HepG2 (cell line): ENCODE measurements at regions not wholly inside any gene's neighbourhood (a gene's known extent, or its start where the extent isn't known, plus 50 kb on each side); places are given as distances from the start of the nearest gene placed in this dataset.

Experiments used
- ATAC-seq: fragments of 200-7000 bp; cut with Tn5 transposase; 3 replicates; pipeline ENCODE4 v1.9.1; 2020; ENCODE audit warnings: mild to moderate bottlenecking, moderate library complexity
- BruUV-seq: library from RNA; stranded (reverse); fragments of 400-500 nt; replicated peaks from 2 replicates; lab custom pipeline; 2021; lab: Mats Ljungman, UMichigan
- CTCF ChIA-PET: fragments of 300-600 bp; formaldehyde crosslinking; extraction: SDS; loops from one replicate; lab custom pipeline; 2021; ENCODE audit warnings: low total read pairs, inconsistent platforms, low intra/inter-chr PET ratio; lab: Yijun Ruan, JAX
- POLR2A ChIA-PET: fragments of 350-600 bp; sonication (Branson Sonifier 250); formaldehyde crosslinking; loops from one replicate; lab custom pipeline; 2020; ENCODE audit warnings: antibody characterized with exemption, inconsistent platforms; lab: Yijun Ruan, JAX
- DNase-seq: peaks from one replicate; pipeline ENCODE4 v3.0.0-alpha.2; 2015; ENCODE audit warnings: low spot score
- FAIRE-seq: peaks from 3 replicates; lab custom pipeline; 2011; peaks lifted over from hg19 to GRCh38; lab: Jason Lieb, UNC
- H2AFZ ChIP-seq: one replicate; pipeline ENCODE4 v1.6.1; 2011; ENCODE audit warnings: low read length, inconsistent platforms
- H3K27ac ChIP-seq: fragments of 300-600 bp; 3 replicates; pipeline ENCODE4 v1.8.0; 2011; ENCODE audit warnings: mixed run types, mild to moderate bottlenecking, mixed read lengths, low read length, inconsistent platforms; ENCODE audit not compliant: insufficient read depth; ENCODE audit errors: extremely low read length
- H3K27me3 ChIP-seq, 2 experiments: fragments of 200-600 bp in 1 of 2; 2 replicates in 1 of 2; 3 replicates in 1 of 2; pipeline versions ENCODE4 v1.6.0 to v1.8.0; 2011; ENCODE audit warnings: low read length in 2 of 2, mild to moderate bottlenecking in 2 of 2, moderate library complexity in 2 of 2, inconsistent platforms in 1 of 2; ENCODE audit not compliant: insufficient read depth in 2 of 2, control insufficient read depth in 1 of 2
- H3K36me3 ChIP-seq, 2 experiments: fragments of 200-600 bp in 1 of 2; replicated peaks in 1 of 2; 2 replicates in 1 of 2; 3 replicates in 1 of 2; pipeline versions ENCODE4 v1.5.1 to v1.8.0; 2011; ENCODE audit warnings: low read length in 2 of 2, inconsistent platforms in 1 of 2; ENCODE audit not compliant: insufficient read depth in 2 of 2, control insufficient read depth in 1 of 2
- H3K4me1 ChIP-seq: 2 replicates; pipeline ENCODE4 v1.5.1; 2012; ENCODE audit warnings: low read length, inconsistent platforms; ENCODE audit not compliant: insufficient read depth
- H3K4me2 ChIP-seq: 2 replicates; pipeline ENCODE4 v1.6.0; 2011; ENCODE audit warnings: low read depth, low read length, inconsistent platforms
- H3K4me3 ChIP-seq, 3 experiments: fragments of 200-600 bp in 1 of 3; sonication (generic), shearing (Covaris generic) in 1 of 3; replicated peaks in 1 of 3; 2 replicates each; pipeline ENCODE4 v1.5.1; 2011 to 2016; ENCODE audit warnings: low read length in 3 of 3, inconsistent platforms in 2 of 3, low read depth in 2 of 3, mild to moderate bottlenecking in 2 of 3, control low read depth in 1 of 3, mixed read lengths in 1 of 3; ENCODE audit not compliant: insufficient read depth in 1 of 3
- H3K79me2 ChIP-seq: one replicate; pipeline ENCODE4 v1.6.1; 2011; ENCODE audit warnings: low read length, inconsistent platforms; ENCODE audit not compliant: insufficient read depth
- H3K9ac ChIP-seq: 2 replicates; pipeline ENCODE4 v1.6.0; 2011; ENCODE audit warnings: mild to moderate bottlenecking, low read depth, low read length, inconsistent platforms; ENCODE audit not compliant: insufficient read depth
- H3K9me3 ChIP-seq: 2 replicates; pipeline ENCODE4 v1.5.1; 2012; ENCODE audit warnings: mild to moderate bottlenecking, low read length
- H4K20me1 ChIP-seq: 2 replicates; pipeline ENCODE4 v1.6.0; 2011; ENCODE audit warnings: inconsistent platforms, mild to moderate bottlenecking, low read length, moderate library complexity; ENCODE audit not compliant: insufficient read depth
- CREB1 ChIP-seq, 2 experiments: fragments of 450-650 bp in 1 of 2; IDR thresholded peaks; 2 replicates each; pipeline ENCODE4 v1.6.1; 2016 to 2017; ENCODE audit warnings: control low read depth in 1 of 2, mild to moderate bottlenecking in 1 of 2, missing compliant biosample characterization in 1 of 2, missing genetic modification characterization in 1 of 2
- GLI4 ChIP-seq: sonication (generic); formaldehyde crosslinking; IDR thresholded peaks from 2 replicates; pipeline ENCODE4 v1.5.1; 2020; ENCODE audit warnings: missing genetic modification reagents, mild to moderate bottlenecking, moderate library complexity, borderline replicate concordance
- JUNB ChIP-seq: sonication (generic); formaldehyde crosslinking; IDR thresholded peaks from 2 replicates; pipeline ENCODE4 v1.8.0; 2022; ENCODE audit warnings: missing genetic modification reagents, mild to moderate bottlenecking, borderline replicate concordance
- MIER2 ChIP-seq: IDR thresholded peaks from 2 replicates; pipeline ENCODE4 v1.6.1; 2016; ENCODE audit warnings: missing biosample characterization, missing genetic modification reagents
- NFAT5 ChIP-seq: sonication (generic); formaldehyde crosslinking; IDR thresholded peaks from 2 replicates; pipeline ENCODE4 v1.4.0; 2020; ENCODE audit warnings: missing genetic modification reagents
- NR3C1 ChIP-seq: sonication (generic); formaldehyde crosslinking; IDR thresholded peaks from 2 replicates; pipeline ENCODE4 v1.4.0; 2020; ENCODE audit warnings: missing genetic modification reagents
- PITX1 ChIP-seq: sonication (generic); formaldehyde crosslinking; IDR thresholded peaks from 2 replicates; pipeline ENCODE4 v1.5.1; 2020; ENCODE audit warnings: mild to moderate bottlenecking, missing genetic modification reagents
- PPARG ChIP-seq: conservative IDR thresholded peaks from 2 replicates; pipeline ENCODE4 v1.6.1; 2016; ENCODE audit warnings: missing biosample characterization, missing genetic modification reagents
- RAD21 ChIP-seq: fragments of 450-650 bp; formaldehyde crosslinking; IDR thresholded peaks from 2 replicates; pipeline ENCODE4 v1.5.0; 2020; ENCODE audit warnings: mild to moderate bottlenecking
- SRF ChIP-seq: IDR thresholded peaks from 2 replicates; pipeline ENCODE4 v1.6.1; 2011; ENCODE audit warnings: mild to moderate bottlenecking, low read depth, low read length, moderate library complexity
- TCF7 ChIP-seq: sonication (generic); IDR thresholded peaks from 2 replicates; pipeline ENCODE4 v1.6.1; 2016; ENCODE audit warnings: antibody characterized with exemption, low read depth
- ZNF276 ChIP-seq: sonication (generic); formaldehyde crosslinking; IDR thresholded peaks from 2 replicates; pipeline ENCODE4 v1.4.0; 2020; ENCODE audit warnings: mild to moderate bottlenecking, low read depth, missing genetic modification reagents
- ZNF3 ChIP-seq: IDR thresholded peaks from 2 replicates; pipeline ENCODE4 v1.7.0; 2017; ENCODE audit warnings: inconsistent platforms
- ZNF546 ChIP-seq: sonication (generic); formaldehyde crosslinking; conservative IDR thresholded peaks from 2 replicates; pipeline ENCODE4 v1.8.1; 2023; ENCODE audit warnings: mild to moderate bottlenecking, missing genetic modification reagents
- ZNF746 ChIP-seq: sonication (generic); formaldehyde crosslinking; IDR thresholded peaks from 2 replicates; pipeline ENCODE4 v1.8.0; 2022; ENCODE audit warnings: mild to moderate bottlenecking, missing genetic modification reagents
- ZNF850 ChIP-seq: sonication (generic); formaldehyde crosslinking; conservative IDR thresholded peaks from 2 replicates; pipeline ENCODE4 v1.9.0; 2021; ENCODE audit warnings: mild to moderate bottlenecking, missing genetic modification reagents
- WGBS: methylation state at CpG from one replicate; pipeline ENCODE4 v1.1.6; 2017; ENCODE audit warnings: low lambda C conversion rate; 5-methylcytosine and 5-hydroxymethylcytosine counted together
- in situ Hi-C: cut with HindIII; loops from 2 replicates; pipeline ENCODE4 v1.10.0; 2017; ENCODE audit warnings: low pct_unique_long_range_greater_than_20kb; ENCODE audit not compliant: extremely low pct_ligation_motif_present
- intact Hi-C: fragments of 100-400 bp; cut with micrococcal nuclease; formaldehyde crosslinking; loops from one replicate; pipeline ENCODE4 v1.10.0; 2022; ENCODE audit not compliant: unreplicated experiment
- TF ChIP-seq, protein P1 (sequence below): sonication (generic); formaldehyde crosslinking; IDR thresholded peaks from 2 replicates; pipeline ENCODE4 v1.4.0; 2020; ENCODE audit warnings: missing genetic modification reagents

DNA sequence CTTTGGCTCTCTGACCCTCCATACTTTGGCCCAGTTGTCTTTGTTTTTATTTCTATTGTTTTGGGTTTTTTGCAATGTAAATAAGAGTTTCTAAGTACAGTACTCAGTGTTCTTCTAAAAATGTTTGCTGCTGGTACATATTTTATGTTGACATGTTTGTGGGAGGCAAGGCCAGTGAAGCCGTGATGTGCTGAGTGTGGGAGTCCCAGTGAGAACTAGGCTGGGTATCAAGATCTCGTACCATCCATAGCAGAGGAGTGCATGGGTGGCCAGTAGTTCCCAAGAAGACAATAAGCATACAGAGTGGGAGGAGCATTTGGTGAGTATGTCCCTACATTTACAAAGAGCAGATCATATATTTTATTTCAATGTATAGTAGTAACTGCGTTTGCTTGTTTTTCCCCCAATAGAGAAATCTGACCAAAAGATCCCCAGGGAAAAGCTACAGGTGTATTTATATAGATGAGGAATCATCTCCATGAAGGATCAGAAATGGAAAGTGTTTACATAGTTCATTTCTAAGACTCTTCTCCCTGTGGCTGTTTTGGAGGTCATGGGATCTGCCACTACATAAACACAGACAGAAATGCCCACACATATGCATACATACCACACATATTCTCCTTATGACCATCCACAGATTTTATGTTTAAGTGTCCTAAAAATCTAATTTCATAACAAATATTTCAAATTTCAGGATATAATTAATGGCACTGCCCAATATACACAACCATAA is 285.9 kb downstream of the ALDH8A1 start (continued):
- no peak for TF ChIP-seq NFAT5 (CRISPR knock-in tag)
- no peak for TF ChIP-seq CREB1 (IDR thresholded peaks at IDR 0.05)
- TF ChIP-seq CREB1 (CRISPR knock-in tag; IDR thresholded peaks at IDR 0.05) = no peak
- TF ChIP-seq ZNF546 (CRISPR knock-in tag) = no peak
- TF ChIP-seq JUNB (CRISPR knock-in tag) = no peak
- no peak for TF ChIP-seq SRF
- TF ChIP-seq ZNF746 (CRISPR knock-in tag) = no peak
- TF ChIP-seq PITX1 = no peak

DNA sequence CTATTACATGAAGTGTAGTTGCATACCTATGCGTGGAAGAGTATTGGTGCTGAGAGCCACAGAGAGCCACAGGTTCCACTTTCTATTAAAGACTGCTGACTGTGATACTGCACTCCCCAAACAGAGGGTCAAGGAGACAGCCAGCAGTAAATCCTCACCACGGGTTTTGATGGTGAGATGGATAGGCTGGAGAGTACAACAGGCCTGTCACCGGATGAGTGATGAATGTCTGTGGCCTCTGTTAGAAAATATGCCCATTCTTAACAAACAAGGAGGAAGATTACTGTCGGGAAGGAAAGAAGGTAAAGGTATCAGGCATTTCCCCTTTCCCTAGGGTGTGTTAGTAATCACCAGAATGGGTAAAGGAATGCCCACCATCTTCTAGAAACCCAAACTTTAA is 286.5 kb downstream of the ALDH8A1 start:
- Histone ChIP-seq H3K27ac (no peak overlapping the region), H3K79me2 (no peaks in the 10 kb centered on the region), H3K4me2 (no peak overlapping the region), H3K36me3 (no peaks in the 10 kb centered on the region), H3K27me3 (no peaks in the 10 kb centered on the region), H3K4me3 (no peak overlapping the region), H3K9ac (no peak overlapping the region), H2AFZ (no peak overlapping the region), H3K4me1 (peaks cover 13% of the 10 kb centered on the region; the same call in 1 of the 2 replicates), H4K20me1 (no peaks in the 10 kb centered on the region), H3K9me3 (no peaks in the 10 kb centered on the region)
- ChIA-PET CTCF (no interaction called here), POLR2A (no interaction called here)
- no peak for ATAC-seq
- FAIRE-seq = no peak
- intact Hi-C loops = no loop called here
- in situ Hi-C loops = no loop called here
- WGBS = 31% methylated on average over 4 of the region's 4 CpGs
- no TSS peak for BruUV-seq
- DNase-seq = no peak
- TF ChIP-seq, protein P1, sequence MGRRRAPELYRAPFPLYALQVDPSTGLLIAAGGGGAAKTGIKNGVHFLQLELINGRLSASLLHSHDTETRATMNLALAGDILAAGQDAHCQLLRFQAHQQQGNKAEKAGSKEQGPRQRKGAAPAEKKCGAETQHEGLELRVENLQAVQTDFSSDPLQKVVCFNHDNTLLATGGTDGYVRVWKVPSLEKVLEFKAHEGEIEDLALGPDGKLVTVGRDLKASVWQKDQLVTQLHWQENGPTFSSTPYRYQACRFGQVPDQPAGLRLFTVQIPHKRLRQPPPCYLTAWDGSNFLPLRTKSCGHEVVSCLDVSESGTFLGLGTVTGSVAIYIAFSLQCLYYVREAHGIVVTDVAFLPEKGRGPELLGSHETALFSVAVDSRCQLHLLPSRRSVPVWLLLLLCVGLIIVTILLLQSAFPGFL (CRISPR knock-in tag) = no peak
- no peak for TF ChIP-seq ZNF3 (CRISPR knock-in tag)
- no peak for TF ChIP-seq NR3C1
- no peak for TF ChIP-seq MIER2 (CRISPR knock-in tag)
- TF ChIP-seq ZNF850 (CRISPR knock-in tag) = no peak
- no peak for TF ChIP-seq GLI4
- no peak for TF ChIP-seq TCF7
- TF ChIP-seq PPARG = no peak
- TF ChIP-seq ZNF276 = no peak
- no peak for TF ChIP-seq RAD21 (CRISPR knock-in tag)
